ENCODE measurements at regions not wholly inside any gene's neighbourhood (a gene's known extent, or its start where the extent isn't known, plus 50 kb on each side); places are given as distances from the start of the nearest gene placed in this dataset.

- DNase-seq (ENCODE audit: low read depth) = peak; percentile 36
- TF ChIP-seq CTCF (IDR thresholded peaks at IDR 0.05; ENCODE audit: insufficient read depth, low read depth, low read length, missing control alignments) = no peak
- no peak overlapping the region for H3K4me3 ChIP-seq (ENCODE audit: low read length)
These were observed 120.9 kb upstream of the IFNGR1 start for GRCh38 chr6:137339929-137340559.

GRCh38 chr6:137334884-137335283, 115.7 kb upstream of the IFNGR1 start:
- no peak for DNase-seq (ENCODE audit: low read depth)
- TF ChIP-seq CTCF (IDR thresholded peaks at IDR 0.05; ENCODE audit: insufficient read depth, low read depth, low read length, missing control alignments) = no peak
- H3K4me3 ChIP-seq (ENCODE audit: low read length) = no peak overlapping the region

GRCh38 chr6:137334094-137334493, 114.9 kb upstream of the IFNGR1 start:
- no peak overlapping the region for H3K4me3 ChIP-seq (ENCODE audit: low read length)
- no peak for TF ChIP-seq CTCF (IDR thresholded peaks at IDR 0.05; ENCODE audit: insufficient read depth, low read depth, low read length, missing control alignments)
- no peak for DNase-seq (ENCODE audit: low read depth)

GRCh38 chr6:137332637-137333280, 113.6 kb upstream of the IFNGR1 start:
- DNase-seq (ENCODE audit: low read depth) = no peak
- TF ChIP-seq CTCF (IDR thresholded peaks at IDR 0.05; ENCODE audit: insufficient read depth, low read depth, low read length, missing control alignments) = no peak
- no peak overlapping the region for H3K4me3 ChIP-seq (ENCODE audit: low read length)

GRCh38 chr6:137323860-137324259, 104.7 kb upstream of the IFNGR1 start:
- TF ChIP-seq CTCF (IDR thresholded peaks at IDR 0.05; ENCODE audit: insufficient read depth, low read depth, low read length, missing control alignments) = no peak
- DNase-seq (ENCODE audit: low read depth) = no peak
- H3K4me3 ChIP-seq (ENCODE audit: low read length) = no peak overlapping the region

GRCh38 chr6:137320271-137320670, 101.1 kb upstream of the IFNGR1 start:
- no peak overlapping the region for H3K4me3 ChIP-seq (ENCODE audit: low read length)
- no peak for TF ChIP-seq CTCF (IDR thresholded peaks at IDR 0.05; ENCODE audit: insufficient read depth, low read depth, low read length, missing control alignments)
- no peak for DNase-seq (ENCODE audit: low read depth)

- no peak for TF ChIP-seq CTCF (IDR thresholded peaks at IDR 0.05; ENCODE audit: insufficient read depth, low read depth, low read length, missing control alignments)
- no peak for DNase-seq (ENCODE audit: low read depth)
- no peak overlapping the region for H3K4me3 ChIP-seq (ENCODE audit: low read length)
These were observed 97.4 kb upstream of the IFNGR1 start for GRCh38 chr6:137316626-137317025.
